CMK (cell line): ENCODE measurements at regions not wholly inside any gene's neighbourhood (a gene's known extent, or its start where the extent isn't known, plus 50 kb on each side); places are given as distances from the start of the nearest gene placed in this dataset.

Experiments
- DNase-seq: peaks from one replicate; pipeline ENCODE4 v3.0.0-alpha.2; 2010; ENCODE audit warnings: low read depth

DNA sequence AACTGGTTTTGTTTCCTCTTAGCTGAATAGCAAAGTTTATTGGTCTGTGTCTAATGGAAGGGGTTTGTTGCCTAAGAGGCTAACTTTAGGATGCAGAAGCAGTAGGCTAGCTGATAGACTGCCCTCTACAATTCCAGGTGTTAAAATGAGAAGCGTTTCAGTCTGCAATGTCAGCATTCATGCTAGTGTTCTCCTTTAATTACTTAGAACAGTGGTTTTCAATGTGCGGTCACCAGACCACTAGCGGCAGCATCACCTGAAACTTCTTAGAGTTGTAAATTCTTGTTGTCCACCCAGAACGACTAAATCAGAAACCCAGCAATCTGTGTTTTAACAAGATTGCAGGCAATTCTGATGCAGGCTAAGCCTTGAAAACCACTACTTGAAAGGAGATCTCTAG lies 392.9 kb downstream of the IPMK start:
- no peak for DNase-seq

DNA sequence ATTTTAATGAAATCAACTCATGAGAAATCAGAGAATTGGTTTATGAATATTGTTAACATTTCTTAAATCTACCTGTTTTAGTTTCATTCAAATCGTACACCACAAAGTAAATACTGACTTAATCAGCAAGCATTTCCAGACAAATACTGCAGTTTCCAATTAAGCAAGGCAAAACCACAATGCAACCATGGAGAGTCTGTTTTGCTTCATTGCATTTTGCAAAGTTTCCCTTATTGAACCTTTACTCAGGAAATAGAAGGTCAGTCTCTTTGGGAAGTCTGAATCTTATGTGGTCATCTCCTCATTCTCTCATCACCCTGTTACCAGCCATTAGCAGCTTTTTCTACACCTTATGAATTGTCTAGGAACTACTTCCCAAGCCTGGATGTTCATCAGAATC lies 400.5 kb downstream of the IPMK start:
- no peak for DNase-seq

DNA sequence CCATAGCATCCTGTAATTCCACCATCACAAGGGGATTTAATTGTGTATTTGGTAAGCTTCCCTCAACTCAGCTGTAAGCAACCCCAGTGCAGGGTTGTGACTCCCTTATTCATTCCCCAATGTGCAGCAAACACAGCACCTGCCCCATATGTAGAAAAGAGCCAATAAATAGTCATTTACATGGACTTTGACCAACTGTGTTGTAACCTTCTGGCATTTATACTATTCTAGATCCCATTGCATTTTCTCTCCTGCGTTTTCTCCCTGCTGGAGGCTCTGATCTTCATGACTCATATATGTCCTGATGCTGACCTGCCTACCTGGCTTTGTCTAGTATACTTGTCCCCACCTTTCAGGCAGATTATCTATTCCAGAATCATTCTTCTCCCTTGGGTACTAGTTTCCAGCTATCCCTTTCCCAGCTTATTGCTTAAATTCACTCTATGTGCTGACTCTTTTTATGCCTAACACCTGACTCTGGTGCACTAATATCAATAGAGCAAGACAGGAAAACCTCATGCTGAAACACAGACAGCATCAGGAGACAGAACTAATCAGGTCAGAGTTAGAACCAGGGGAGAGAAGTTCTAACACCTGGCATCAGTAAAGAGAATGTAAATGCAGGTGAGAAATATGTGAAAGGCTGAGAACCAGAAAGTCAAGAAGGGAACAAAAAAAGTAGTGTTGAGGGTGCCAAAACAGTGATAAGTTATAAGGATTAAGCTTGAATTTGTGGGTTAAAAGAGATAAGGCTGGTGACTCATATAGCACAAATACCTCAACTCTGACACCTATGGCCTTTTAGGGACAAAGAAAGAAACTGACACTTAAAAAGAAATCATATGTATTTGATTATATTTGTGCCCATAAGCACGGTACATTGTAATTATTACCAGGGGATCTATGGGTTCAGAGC lies 402.7 kb downstream of the IPMK start:
- DNase-seq = no peak

DNA sequence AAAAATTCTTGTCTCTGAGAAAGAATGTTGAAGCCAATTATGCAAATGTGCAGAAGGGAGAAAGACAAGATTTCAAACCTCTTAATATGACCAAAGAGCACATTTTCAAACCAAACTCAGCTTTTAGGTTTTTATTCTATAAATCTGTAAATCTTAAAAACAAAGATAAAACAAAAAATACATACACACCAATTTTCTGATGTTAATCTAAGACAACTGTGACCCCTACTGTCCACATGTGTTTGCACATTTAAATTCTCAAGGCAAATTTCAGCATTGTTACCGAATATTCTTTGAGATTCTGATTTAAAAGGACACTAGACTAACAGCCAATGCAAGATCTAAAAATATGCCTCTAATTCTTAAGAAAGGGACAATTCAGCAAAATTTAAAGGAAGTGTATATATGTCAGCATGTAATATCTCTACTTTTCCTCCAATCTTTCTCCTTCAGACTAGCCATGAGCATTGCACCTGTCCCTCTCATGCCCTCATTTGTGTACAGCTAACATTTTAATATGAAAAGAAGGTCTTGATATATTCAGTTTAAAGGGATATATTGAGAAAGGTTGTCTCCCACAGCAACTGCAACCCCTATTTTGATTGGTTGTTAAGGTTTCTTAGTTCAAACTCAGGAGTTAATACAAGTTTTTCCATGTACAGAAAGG lies 417.9 kb downstream of the IPMK start:
- DNase-seq = no peak

DNA sequence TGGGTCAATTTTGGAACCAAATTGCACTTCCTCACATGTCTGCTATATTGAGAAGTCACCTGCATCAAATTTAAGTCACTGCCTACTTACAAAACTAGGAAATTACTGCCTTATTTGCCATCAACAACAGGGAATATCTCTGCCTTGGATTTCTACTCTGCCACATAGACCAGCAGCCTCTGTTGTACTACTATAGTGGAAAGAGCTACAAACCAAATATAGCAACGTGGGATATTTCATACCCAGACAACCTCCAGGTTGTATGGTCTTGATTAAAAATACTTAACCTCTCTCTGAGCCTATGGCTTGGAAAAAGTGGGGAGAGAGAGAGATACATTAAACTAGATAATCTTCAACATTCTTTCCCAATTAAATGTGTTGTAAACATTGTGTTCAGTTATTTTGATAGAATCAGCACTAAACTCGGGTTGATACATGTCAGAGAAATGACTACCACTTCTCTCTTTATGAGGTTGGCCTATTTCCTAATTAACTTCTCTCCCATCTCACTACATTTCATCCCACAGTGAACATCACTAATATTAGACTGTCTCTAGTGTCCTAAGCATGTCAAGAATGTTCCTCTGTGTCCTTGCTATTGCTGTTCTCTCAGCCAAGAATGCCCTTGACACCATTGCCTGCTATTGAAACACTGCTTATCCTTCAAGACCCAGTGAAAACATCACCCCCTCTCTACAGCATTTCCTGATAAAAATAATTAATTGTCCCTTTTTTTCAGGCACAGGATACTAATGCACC lies 421.2 kb downstream of the IPMK start:
- DNase-seq = no peak

DNA sequence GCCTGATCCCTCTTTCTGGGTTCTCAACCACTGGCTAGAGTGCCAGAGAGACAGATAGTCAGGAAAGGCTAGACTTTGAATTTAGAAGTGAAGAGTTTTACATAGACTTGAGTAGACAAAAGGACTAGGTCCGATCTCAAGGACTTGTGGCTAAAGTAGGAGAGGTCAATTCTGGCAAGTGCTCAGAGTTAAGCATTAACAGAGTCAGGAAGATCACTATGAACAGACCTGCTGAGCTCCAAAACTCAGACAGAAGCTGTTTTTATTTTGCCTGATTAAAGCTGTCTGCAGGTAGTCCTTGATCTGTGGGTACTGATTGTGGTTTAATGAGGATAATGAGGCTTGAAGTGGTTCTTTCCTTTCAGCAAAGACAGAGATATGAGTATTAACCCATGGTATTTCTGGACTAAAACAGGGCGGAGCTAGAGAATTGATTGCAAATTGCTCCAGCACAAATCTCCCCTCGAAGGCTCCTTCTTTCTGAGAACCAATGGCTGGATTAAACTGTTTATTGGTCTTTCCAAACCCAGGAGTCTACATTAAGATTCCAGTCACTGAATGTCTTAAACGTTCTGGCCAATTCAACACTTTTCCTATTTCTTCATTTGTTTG lies 423.2 kb downstream of the IPMK start:
- DNase-seq = no peak

DNA sequence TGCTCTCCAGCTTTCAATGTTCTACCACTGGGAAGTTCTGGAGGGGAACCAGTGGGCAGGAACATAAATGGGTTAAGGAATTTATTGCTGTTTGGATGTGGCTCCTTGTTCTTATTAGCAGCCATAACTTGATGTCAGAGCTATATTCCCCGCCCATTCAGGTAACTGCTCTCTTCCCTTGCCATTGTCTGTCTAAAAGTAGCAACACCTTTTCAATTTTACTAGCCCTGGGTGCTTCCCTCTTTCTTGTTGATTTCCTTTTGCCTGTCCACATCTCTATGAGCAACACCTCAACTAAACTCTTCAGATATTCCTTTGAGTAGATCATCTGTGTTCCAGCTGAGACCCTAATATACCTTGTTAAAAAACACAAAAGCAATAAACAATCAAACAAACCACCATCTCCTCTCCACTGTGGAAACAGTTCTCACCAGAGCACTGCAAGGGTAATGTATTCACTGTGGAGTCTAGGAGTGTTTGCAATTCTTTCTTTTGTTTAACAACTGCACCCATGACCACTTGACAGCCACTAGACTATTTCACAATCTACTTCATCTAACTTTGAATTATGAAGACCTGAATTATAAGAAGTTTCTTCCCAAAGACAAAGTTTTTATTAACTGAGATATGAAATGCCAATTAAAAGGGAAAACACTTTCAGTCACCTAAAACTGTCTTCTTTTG lies 436.7 kb downstream of the IPMK start:
- DNase-seq = no peak

DNA sequence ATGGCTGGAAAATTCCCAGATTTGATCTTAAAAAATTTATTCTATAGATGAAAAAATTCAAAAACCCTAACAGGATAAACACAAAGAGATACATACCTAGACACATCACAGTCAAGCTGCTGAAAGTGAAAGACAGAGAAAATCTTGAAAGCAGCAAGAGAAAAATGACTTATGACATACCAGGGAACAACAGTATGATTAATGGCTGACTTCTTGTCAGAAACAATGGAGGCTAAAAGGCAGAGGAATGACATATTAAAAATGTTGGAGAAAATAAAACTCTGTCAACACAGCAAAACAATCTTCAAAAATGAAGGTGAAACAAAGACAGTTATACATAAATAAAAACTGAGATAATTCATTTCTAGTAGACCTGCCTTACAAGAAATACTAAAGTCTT lies 442.7 kb downstream of the IPMK start:
- DNase-seq = no peak

DNA sequence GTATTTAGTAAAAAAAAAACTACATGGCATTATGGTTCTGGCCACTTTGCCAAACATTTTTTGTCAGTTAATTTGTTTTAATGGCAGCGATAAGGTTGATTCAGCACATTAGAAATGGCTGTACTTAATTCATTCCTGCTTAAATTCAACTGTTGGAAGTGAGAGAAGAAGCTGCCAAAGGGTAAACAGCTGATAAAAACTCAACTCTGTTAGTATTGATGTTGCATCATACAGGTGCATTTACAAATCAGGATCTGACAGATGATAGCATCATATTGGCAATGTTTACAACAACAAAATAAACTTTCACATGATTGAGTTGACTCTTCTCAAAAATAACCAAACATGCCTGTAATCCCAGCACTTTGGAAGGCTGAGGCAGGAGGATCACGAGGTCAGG lies 444.3 kb downstream of the IPMK start:
- DNase-seq = no peak

DNA sequence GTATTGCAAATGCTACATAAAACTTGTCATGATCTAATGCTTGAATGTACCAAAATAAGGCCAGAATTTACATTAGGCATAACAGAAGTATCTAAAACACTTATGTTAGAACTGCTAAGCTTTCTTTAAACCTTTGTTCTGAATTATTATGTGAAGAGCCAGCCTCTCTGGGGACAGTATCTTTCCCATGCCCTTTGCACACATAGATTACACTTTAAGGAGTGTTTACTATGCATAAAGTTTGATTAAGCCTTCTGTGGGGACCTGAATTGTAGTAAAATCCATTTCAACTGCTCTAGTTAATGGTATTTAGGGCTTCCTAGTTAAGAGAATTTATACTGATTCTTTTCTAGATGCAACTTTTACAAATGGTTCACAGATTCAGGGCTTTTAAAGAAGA lies 444.7 kb downstream of the IPMK start:
- no peak for DNase-seq

DNA sequence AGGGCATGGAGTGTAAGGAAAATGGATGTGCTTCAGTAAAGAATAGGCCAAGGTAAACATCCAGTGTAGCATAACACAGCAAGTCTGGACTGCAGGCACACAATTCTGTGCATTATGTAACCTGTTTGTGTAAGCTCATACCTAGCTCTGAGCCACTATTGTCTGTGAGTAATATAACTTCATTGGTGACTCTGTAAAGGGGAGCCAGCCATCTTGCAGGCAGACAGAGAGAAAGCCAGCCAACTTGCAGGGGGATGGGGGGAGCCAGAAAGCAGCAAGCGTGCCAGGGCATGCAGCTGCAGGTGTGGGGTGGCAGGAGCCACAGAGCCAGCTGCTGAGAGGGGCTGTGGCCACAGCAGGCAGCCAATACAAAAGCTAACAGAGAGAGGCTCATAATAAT lies 449.2 kb downstream of the IPMK start:
- no peak for DNase-seq

DNA sequence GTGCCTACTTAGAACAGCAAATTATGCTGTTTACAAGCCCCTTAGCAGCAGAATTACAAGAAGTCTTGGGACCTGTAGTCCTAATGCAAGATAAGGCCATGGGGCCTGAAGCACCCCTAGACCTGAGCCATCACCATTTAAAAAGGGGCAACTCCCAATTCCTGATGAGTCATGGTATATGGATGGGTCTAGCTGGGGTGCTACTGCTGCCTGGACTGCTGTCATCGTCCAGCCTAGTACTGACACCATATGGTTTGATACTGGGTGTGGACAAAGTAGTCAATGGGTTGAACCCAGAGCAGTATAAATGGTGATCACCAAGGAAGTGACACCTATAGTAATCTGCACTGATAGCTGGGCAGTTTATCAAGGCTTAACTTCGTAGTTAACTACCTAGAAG lies 450.0 kb downstream of the IPMK start:
- DNase-seq = no peak

DNA sequence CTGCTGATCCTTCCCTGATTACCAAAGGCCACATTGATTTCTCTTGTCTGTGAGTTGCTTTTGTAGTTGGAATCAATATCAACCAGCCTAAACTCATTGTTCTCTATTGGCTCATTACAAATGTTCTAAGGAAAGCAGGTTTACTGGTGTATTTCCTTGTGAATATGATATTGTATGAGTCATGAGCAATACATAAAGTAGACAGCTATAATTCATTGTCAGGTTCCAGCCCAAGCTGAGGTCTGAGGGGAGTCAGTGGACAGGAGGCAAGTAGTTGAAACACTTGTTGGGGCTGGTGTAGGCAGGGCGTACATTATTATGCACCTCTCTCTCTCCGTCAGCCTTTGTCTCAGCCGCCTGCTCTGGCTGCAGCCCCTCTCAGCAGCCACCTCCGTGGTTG lies 451.7 kb downstream of the IPMK start:
- no peak for DNase-seq

DNA sequence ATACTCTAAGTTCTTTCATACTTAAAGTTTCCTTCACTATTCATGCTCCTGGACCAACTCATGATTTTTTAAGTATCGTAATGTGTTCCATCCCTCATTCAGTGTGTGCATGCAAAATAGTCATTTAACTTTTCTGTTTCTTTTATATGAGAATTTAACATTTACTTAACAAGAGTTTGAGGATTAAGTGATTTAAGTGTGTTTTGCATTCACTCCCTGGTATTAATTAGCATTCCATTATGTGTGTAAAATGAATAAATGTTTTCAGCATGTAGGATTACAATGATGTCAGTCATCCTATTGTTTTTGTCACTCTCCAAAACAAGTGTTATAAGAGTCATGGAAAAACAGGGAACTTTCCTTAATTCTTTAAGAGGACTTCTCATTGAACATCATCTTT lies 457.7 kb downstream of the IPMK start:
- no peak for DNase-seq

DNA sequence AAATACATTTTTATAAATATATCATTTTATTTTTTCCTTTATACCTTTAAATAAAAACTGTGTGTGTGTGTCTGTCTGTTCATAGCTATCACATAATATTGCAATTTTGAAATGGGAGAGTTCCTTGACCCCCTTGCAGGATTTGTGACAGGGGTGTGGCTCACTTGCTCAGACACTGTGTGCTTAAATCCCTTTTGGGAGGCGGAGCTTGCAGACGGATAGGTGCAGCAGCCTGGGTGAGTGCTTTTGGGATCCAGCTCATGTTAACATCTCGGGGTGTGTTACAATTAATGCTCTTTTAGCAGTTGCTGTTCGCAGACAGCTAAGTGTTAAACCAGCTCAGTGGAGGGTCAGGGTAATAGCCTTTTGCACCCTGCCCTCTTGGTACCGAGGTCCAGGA lies 459.8 kb downstream of the IPMK start:
- no peak for DNase-seq

DNA sequence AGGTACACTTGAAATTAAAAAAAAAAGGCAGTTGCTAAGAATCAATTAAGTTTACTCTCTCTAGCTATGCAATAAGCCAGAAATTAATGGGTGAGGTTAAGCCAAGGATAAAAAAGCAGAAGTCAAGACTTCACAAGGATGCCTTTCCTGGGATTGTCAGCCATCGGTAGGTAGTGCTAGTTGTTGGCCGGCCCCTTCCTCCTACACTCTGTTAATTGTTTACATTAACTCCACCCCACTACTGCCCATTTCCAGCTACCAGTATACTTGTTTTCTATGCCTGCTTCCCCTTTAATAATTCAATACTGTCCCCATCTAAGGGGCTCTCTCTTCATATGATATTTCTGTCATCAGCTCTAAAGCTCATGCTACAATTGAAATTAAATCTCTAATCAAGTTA lies 461.0 kb downstream of the IPMK start:
- no peak for DNase-seq

DNA sequence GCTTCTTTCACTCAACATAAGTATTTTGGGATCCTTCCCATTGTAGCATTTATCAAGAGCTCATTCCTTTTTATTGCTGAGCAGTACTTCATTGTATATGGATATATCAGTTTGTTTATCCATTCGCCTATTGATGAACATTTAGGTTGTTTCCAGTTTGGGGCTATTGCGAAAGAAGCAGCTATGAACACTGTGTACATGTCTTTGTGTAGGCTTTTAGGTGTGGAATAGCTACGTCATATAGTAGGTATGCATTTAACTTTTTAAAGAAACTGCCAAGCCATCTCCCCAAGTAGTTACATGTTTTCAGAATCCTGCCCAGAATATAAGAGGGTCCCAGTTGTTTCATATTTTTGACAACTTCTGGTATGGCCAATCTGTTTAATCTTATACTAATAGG lies 468.1 kb downstream of the IPMK start:
- no peak for DNase-seq

DNA sequence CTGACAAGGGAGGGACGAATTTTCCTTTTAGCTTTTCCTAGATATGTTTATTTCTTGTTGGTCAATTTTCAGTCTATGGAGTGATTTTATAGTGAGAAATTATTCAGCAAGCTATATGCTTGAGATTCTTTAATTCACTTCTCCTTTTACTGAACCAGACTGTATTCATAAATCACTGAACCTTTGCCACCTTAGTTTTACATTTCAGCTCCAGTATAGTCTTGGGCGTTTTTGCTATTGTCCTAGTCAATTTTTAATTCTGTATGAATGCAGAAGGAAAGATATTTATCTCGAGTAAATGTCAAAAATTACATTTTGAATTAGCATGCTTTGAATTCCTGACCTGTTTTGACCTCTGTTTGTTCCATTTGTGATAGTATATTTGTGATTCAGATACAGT lies 468.9 kb downstream of the IPMK start:
- DNase-seq = no peak

DNA sequence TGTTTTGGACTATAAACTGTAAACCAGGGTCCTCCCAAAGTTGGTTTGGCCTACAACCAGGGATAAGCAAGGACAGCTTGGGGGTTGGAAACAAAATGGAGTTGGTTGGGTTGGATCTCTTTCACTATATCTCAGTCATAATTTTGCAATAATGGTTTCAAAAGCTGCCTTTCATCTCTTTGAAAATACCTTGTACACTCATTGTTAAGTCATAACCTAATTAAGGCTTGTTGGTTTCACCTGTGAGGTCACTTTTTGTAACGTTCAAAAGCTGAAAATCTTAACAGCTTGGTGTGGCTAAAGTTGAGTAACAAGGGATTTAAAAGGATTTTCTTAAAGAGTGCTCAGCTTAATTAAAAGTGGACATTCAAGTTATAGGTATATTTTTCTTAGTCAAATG lies 476.1 kb downstream of the IPMK start:
- DNase-seq = no peak

DNA sequence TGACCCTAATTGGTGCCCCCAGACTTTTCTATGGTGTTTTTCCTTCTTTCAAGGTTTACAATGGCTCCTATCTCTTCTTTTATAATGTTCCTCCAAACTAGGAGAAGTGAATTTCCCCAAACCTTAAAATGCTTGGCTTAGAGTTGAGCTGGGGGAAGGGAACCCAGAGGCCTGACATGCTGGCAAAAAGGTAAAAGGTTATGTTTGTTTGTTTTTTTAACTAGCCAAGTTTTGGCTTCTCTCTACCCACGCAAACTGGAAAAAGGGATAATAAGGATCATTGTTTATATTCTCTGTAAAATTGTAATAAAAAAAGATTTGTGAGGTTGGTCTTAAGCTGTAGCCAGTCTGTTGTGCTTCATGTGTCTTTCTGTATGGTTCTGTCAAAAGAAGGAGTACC lies 477.0 kb downstream of the IPMK start:
- no peak for DNase-seq

DNA sequence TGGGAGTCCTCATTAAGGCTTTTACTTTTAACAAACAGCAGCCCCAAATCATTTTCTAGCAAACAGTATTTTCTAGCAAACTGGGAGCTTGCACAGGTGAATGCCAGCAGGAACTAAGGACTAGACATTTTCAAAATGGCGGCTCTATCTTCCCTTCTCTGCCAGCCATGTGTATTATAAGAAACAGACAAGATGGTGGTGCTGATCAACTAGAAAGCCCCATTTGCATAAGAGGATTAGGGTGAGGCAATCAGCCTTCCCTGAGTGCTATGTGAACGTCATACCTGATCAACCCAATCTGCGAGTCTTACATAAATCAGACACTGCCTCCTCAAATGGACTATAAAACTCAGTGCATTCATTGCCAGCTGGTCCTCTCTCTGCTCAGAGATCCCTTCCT lies 479.6 kb downstream of the IPMK start:
- DNase-seq = no peak
